HG03378 (cell line): ENCODE measurements at regions not wholly inside any gene's neighbourhood (a gene's known extent, or its start where the extent isn't known, plus 50 kb on each side); places are given as distances from the start of the nearest gene placed in this dataset.
"Not testable (repeated sequence)": the region's sequence is repeated elsewhere in the genome, so short reads cannot be mapped to it uniquely, and the experiment has no call there.

Experiments
- ATAC-seq: cut with Tn5 transposase; IDR thresholded peaks from one replicate; pipeline ENCODE4 v1.9.1; 2021; ENCODE audit warnings: mild to moderate bottlenecking, moderate library complexity; ENCODE audit not compliant: unreplicated experiment

- peak; percentile 78 for ATAC-seq
These were observed 499.3 kb downstream of the IRS1 start for GRCh38 chr2:226300196-226300886.

GRCh38 chr2:226299771-226300170 lies 499.8 kb downstream of the IRS1 start:
- no peak for ATAC-seq

- ATAC-seq, result no peak
These were observed 503.9 kb downstream of the IRS1 start for GRCh38 chr2:226295681-226296080.

GRCh38 chr2:226295123-226295522 lies 504.5 kb downstream of the IRS1 start:
- ATAC-seq, result no peak

GRCh38 chr2:226291281-226291680 lies 508.3 kb downstream of the IRS1 start:
- not testable (repeated sequence) for ATAC-seq

DNA sequence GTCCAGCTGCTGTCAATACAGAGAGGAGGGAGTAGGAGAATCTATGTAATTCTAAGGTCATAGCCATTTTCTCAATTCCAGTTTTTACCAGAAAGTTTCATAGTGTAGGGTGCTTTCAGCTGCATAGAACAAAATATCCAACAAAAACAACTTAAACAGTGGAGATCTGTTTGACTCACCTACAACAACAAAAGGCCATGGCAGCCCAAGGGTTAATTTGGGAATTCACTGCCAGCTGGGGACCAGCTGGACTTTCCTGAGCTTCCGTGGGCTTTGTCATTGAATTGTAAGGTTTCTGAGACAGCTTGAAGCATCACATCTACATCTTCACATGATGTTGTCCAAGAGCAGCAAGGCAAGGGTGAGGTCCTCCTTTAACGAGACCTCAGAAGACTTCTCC lies 512.7 kb downstream of the IRS1 start:
- ATAC-seq, result no peak

- ATAC-seq, result no peak
These were observed 515.8 kb downstream of the IRS1 start for GRCh38 chr2:226283796-226284195.

DNA sequence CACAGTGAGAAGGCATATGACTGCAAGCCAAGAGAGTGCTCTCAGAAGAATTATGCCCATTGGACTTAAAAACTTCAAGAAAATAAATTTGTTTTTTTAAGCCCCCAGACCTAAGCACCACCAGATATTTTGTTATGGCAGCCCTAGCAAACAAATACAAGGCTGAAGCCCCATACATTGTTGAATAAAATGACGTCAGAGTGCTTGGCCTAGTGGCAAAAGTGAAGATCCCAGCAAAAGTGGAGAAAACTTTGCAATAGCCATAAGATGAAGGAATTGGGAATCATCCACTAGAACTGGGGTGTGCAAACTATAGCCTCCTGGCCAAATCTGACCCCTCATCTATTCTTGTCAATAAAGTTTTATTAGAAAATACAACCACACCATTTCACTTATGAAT lies 517.5 kb downstream of the IRS1 start:
- no peak for ATAC-seq

DNA sequence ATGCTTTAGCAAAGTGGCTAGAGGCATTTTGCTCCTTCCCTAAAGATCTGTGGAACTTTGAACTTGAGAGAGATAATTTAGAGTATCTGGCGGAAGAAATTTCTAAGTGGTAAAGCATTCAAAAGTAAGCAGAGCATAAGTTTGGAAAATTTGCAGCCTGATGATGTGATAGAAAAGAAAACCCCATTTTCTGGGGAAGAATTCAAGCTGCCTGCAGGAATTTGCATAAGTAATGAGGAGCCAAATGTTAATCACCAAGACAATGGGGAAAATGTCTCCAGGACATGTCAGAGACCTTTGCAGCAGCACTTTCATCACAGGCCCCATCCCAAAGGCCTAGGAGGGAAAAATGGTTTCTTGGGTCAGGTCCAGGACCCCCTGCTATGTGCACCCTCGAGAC lies 519.5 kb downstream of the IRS1 start:
- not testable (repeated sequence) for ATAC-seq

GRCh38 chr2:226275215-226275614 lies 524.4 kb downstream of the IRS1 start:
- ATAC-seq, result no peak

DNA sequence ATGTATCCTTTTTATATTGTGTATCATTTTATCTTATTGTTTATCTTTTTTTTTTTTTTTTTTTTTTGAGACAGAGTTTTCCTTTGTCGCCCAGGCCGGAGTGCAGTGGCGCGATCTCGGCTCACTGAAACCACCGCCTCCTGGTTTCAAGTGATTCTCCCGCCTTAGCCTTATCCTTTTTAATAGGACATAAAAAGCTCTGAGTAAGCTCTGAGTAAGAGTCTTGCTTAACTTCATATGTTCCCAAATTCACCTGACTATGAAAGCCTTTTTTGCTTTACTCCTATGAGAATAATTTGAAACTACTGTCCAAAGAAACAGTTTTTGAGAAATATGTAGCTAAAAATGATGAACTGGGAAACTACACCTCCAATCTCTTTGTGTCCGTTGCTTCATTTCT lies 525.5 kb downstream of the IRS1 start:
- no peak for ATAC-seq

DNA sequence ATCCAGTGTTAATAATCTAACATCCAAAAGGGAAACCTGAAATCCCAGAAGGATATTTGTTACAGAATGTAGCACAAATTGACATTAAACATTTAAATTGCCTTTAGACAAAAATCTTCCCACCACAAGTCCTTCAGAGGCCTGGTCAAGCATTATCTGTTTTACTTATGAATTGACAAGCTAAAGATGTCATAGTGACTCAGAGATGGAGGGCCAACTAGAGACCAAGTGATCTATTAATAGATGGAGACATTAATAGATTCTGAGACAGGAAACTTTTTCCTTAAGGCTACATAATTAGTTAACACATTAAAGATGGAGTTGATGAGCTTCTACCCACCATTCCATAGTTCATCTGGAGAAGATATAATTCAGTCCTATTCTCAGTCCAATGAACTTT lies 526.2 kb downstream of the IRS1 start:
- ATAC-seq, result no peak

DNA sequence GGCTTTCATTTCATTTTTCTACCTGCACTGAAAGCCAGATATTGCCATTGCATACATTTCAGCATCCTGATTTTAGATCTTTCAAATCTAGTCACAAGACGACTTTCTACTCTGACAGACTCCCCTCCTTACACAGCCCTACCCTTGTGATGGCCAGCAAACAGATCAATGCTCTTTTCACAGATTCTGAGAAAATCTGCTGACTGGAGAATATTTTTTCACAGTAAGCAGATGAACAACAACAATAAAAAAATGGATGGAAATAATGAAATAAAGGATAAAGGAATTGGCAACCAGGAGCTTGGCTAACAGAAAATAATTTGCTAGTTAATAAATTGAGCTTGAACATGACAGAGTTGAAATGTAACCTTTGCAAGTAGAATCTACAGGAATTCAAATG lies 527.2 kb downstream of the IRS1 start:
- no peak for ATAC-seq

DNA sequence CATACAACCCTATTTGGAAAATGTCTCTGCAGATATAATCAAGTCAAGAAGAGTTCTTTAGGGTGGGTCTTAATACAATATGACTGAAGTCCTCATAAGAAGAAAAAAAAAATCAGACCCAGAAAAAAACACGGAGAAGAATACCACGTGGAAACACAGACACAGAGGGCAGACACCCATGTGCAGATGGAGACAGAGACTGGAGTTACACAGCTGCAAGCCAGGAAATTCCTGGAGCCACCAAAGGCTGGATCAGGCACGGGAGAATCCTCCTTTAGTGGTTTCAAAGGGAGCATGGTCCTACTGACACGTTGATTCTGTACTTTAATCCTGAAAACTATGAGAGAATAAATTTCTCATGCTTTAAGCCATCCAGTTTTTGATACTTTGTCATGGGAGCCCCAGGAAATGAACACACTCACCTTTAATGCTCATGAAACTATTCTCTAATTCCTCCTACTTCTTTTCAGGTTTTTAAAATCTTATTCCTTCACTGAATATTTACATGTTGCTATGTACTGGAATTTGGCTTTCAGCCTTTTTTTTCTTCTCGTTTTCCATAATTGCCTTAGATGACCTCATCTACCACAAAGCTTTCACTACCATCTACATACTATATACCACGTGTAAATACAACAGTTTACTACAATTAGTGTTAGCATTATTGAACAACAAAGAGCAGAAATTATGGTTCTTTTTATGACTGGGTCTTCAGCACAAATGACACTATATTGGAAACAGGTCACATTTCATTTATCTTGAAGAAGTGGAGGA lies 529.1 kb downstream of the IRS1 start:
- no peak for ATAC-seq

GRCh38 chr2:226267516-226268289 lies 531.9 kb downstream of the IRS1 start:
- no peak for ATAC-seq

GRCh38 chr2:226256709-226257376 lies 542.8 kb downstream of the IRS1 start:
- ATAC-seq, result no peak

GRCh38 chr2:226256237-226256636 lies 543.4 kb downstream of the IRS1 start:
- no peak for ATAC-seq

GRCh38 chr2:226251661-226252060 lies 548.0 kb downstream of the IRS1 start:
- no peak for ATAC-seq

DNA sequence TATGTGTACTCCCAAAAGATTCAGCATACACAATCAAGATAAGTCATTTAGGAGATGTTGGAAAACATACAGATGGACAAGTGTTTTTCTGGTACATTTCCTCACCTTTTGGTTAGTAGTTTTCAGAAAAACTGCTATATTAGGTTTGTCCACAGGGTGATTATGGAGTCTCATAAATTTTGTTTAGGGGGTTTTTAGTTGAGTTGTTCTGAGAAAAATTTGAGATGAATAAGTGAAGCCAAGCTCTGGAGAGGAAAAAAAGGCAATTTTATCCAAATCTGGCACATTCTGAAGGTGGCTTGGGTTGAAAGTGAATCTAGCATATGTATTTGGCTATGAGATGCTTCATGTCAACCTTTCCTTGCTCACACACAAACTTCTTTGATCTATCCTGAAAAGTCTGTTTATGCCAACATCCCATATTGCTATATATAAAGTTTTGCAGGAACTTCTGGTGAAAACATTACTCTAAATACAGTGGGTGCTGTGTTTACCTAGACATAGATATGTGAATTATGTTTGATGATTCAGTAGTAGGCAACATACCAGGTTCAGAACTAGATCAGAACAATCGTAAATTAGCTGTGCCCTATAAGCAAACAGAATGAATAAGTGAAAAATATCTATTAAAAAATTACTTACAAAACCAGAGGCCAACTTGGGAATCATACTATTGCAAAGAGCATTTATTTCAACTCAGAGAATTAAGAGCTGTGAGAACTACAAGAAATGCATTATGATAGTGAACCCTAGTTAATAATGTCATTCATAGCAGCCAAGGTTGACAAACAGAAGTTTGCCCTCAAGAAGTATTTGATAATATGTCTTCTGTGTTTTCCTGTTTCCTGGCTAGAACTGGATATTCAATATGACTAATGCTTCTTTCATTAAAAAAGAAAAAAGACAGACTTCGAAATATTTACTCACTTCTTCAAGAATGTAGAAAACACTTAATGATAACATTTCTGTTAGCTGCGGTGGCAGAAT lies 552.0 kb downstream of the IRS1 start:
- ATAC-seq, result no peak

GRCh38 chr2:226234187-226234586 lies 565.4 kb downstream of the IRS1 start:
- no peak for ATAC-seq
